NCI-H2171 treated with DMSO at 0.1 percent for 48 hours (cell line): ENCODE measurements at regions not wholly inside any gene's neighbourhood (a gene's known extent, or its start where the extent isn't known, plus 50 kb on each side); places are given as distances from the start of the nearest gene placed in this dataset.
A peak's percentile ranks its signal among the peaks of the same experiment; 100 is the strongest.

Source experiments
- DNase-seq: peaks from one replicate; lab custom pipeline; 2025; lab: John Stamatoyannopoulos, UW

DNA sequence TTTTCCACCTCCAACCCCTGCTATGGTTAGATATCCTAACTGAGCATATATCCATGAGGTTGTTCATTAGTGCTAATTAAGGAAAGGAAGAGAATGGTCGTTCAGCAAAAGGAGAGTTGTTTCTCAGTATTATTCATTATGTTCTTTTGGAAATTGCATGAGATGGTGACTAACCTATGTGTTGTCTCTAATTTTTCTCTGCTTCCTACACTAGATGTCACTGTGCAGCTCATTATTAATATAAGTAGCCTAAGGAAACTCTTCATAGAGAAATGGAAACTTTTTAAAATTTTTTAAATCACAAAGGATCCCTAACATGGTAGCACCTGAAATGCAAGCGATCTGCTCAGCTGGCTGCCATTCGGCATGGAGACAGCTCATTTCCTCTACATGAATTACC is 67.7 kb upstream of the FAM9A start:
- DNase-seq = no peak

DNA sequence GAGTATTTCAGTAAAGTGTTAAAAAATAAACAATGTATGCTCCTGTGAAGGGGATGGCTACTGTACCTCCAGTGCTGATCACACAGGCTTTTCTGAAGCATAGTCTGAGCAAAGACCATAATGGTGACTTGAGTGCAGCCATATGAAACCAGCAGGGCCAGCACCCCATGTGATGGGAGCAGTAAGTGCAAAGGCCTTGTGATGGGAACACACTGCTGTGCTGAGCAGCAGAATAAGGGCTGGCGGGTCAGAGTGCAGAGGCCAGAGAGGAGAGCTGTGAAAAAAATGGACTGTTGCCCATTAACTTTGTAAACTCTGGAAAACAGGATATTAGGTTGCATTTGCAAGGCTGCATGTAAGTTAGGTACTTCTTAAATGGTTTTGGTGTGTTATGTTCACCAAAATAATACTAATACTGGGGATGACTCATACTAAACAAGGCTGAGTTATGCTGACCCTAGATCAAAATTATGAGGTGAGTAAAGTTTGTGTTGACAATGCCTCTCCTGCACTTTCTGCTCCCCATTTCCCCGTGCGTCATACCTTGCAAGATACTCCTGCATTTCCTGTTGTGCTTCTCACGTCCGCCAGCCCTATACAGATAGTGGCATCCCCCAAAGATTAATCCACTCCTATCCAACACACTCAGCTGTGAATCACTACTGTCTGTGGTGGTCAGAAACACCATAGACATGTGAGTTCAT is 67.0 kb upstream of the FAM9A start:
- no peak for DNase-seq

DNA sequence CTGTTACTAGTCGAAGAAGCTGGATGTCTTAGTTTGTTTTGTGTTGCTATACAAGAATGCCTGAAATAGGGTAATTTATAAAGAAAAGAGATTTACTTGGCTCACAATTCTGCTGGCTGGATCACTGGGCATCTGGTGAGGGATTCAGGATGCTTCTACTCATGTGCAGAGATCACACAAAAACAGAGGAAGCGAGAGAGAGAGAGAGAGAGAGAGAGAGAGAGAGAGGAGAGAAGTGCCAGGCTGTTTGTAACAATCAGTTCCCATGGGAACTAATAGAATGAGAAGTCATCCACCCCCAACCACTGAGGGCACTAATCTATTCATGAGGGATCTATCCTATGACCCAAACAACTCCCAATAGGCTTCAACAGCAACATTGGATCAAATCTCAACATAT is 66.2 kb upstream of the FAM9A start:
- DNase-seq = peak; percentile 6

DNA sequence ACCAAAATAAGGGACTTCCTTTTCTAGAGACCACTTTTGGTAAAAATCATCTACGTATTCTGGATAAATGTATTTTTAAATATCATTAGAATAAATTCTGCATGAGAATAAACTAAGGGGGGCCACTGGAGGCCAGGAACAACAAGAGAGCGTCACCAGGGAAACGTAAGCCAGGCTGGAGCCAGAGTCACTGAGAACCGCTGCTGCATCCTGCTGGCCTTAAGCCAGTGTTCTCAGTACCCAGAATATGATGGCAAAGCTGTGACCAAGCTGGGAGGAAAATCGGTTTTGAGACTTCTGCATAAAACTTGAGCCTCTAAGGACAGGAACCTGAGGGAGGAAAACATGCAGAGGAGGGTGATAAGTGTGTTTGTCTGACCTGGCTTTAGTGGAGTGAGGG is 63.0 kb upstream of the FAM9A start:
- DNase-seq = peak; percentile 9

DNA sequence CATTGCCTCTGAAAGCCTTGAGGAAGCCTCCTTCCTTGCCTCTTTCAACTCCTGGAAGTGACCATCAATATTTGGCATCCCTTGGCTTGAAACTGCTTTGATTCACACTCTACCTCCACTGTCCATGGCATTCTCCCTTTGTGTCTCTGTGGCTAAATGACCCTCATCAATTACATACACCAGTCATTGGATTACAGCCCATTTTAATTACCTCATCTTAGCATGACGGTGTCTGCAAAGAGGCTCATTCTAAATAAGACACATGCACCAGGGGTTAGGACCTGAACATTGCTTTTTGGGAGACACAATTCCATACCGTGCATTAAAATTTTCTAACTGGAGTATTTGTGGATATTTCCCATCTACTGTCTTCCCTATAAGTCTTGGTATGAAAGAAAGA is 60.7 kb upstream of the FAM9A start:
- DNase-seq = no peak

DNA sequence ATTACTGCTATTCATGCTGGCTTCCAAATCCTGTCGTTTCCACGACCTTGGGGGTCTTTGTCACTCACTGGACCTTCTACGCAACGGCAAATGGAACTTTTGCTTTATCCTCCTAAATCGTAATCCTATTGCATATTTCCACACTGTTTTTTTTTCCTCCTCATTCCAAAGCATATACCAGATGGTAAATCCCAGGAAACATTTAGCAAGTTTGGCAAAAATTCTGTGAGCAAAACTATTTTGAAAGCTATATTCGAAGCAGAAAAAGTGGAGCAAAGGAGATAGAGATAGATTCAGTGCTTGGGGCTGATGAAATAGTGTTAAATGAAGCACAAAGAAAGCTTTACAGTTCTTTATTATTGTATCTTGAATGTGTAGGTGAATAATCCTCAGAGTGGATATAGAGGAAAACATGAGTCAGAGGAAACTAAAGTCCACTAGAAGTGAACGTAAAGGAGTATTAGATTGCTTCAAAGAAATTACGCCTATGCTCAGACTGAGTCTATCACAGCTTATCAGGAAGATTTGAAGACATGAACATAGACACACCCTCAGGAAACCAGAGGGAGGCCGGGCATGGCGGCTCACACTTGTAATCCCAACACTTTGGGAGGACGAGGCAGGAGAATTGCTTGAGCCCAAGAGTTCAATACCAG is 50.2 kb upstream of the FAM9A start:
- DNase-seq = no peak
